Immature natural killer cell (primary cell): ENCODE measurements at regions not wholly inside any gene's neighbourhood (a gene's known extent, or its start where the extent isn't known, plus 50 kb on each side); places are given as distances from the start of the nearest gene placed in this dataset.
A peak's percentile ranks its signal among the peaks of the same experiment; 100 is the strongest.

ENCODE experiments used
- DNase-seq, 3 donors: peaks; one replicate each; pipeline ENCODE4 v3.0.0; 2022; ENCODE audit warnings: mixed read lengths in 1 of 3
- H3K27ac Mint-ChIP-seq, 6 donors: one replicate each; pipeline ENCODE4 v1.8.0; 2020; ENCODE audit warnings: mixed read lengths in 6 of 6, mild to moderate bottlenecking in 5 of 6, inconsistent platforms in 4 of 6, moderate library complexity in 3 of 6
- H3K27me3 Mint-ChIP-seq, 3 donors: one replicate each; pipeline ENCODE4 v1.8.0; 2020 to 2021; ENCODE audit warnings: low read depth in 3 of 3, mild to moderate bottlenecking in 3 of 3, mixed read lengths in 3 of 3, moderate library complexity in 3 of 3, inconsistent platforms in 1 of 3
- H3K36me3 Mint-ChIP-seq, 3 donors: one replicate each; pipeline ENCODE4 v1.8.0; 2020; ENCODE audit warnings: mixed read lengths in 3 of 3, inconsistent platforms in 2 of 3, mild to moderate bottlenecking in 2 of 3
- H3K4me1 Mint-ChIP-seq, 2 donors: one replicate each; pipeline ENCODE4 v1.8.0; 2020; ENCODE audit warnings: inconsistent platforms in 2 of 2, mild to moderate bottlenecking in 2 of 2, mixed read lengths in 2 of 2, moderate library complexity in 1 of 2
- H3K4me3 Mint-ChIP-seq, 5 donors: one replicate each; pipeline ENCODE4 v1.8.0; 2020; ENCODE audit warnings: mild to moderate bottlenecking in 5 of 5, mixed read lengths in 5 of 5, inconsistent platforms in 3 of 5, moderate library complexity in 3 of 5
- H3K9me3 Mint-ChIP-seq, 6 donors: one replicate each; pipeline ENCODE4 v1.8.0; 2020; ENCODE audit warnings: mild to moderate bottlenecking in 6 of 6, mixed read lengths in 6 of 6, inconsistent platforms in 4 of 6, moderate library complexity in 3 of 6

- Mint-ChIP-seq H3K27me3 (no peaks in the 10 kb centered on the region), H3K4me1 (peaks cover 79 to 94% of the 10 kb centered on the region in 2 donors), H3K4me3 (no peak overlapping the region), H3K9me3 (no peaks in the 10 kb centered on the region), H3K36me3 (no peaks in the 10 kb centered on the region), H3K27ac (peak overlapping the region in 2 of 6 donors; percentile 10 to 63)
- DNase-seq = no peak
These were observed 49.7 kb downstream of the KLF12 start for GRCh38 chr13:74084375-74084935.

- DNase-seq = no peak
- H3K4me1 Mint-ChIP-seq = peaks cover 70 to 92% of the 10 kb centered on the region in 2 donors
- peak overlapping the region in 2 of 6 donors; percentile 29 to 51 for H3K27ac Mint-ChIP-seq
- H3K36me3 Mint-ChIP-seq = peaks cover 0 to 6% (median 4%) of the 10 kb centered on the region in 3 donors
- no peaks in the 10 kb centered on the region for H3K27me3 Mint-ChIP-seq
- no peaks in the 10 kb centered on the region for H3K9me3 Mint-ChIP-seq
- H3K4me3 Mint-ChIP-seq = no peak overlapping the region
These were observed 51.5 kb downstream of the KLF12 start for GRCh38 chr13:74082741-74083160.

GRCh38 chr13:74080762-74081161 is 53.4 kb downstream of the KLF12 start:
- H3K36me3 Mint-ChIP-seq = peaks cover 0 to 6% (median 4%) of the 10 kb centered on the region in 3 donors
- peaks cover 66 to 95% of the 10 kb centered on the region in 2 donors for H3K4me1 Mint-ChIP-seq
- no peaks in the 10 kb centered on the region for H3K27me3 Mint-ChIP-seq
- no peak for DNase-seq
- H3K4me3 Mint-ChIP-seq = peak overlapping the region in 1 of 5 donors; percentile 6
- H3K9me3 Mint-ChIP-seq = no peaks in the 10 kb centered on the region
- peak overlapping the region in 3 of 6 donors; percentile 24 to 66 (median 41) for H3K27ac Mint-ChIP-seq

GRCh38 chr13:74077792-74078191 is 56.4 kb downstream of the KLF12 start:
- Mint-ChIP-seq H3K4me3 (peak overlapping the region in 1 of 5 donors; percentile 26), H3K27me3 (no peaks in the 10 kb centered on the region), H3K36me3 (peaks cover 3 to 6% (median 4%) of the 10 kb centered on the region in 3 donors), H3K27ac (peak overlapping the region in 2 of 6 donors; percentile 3 to 18), H3K9me3 (no peaks in the 10 kb centered on the region), H3K4me1 (peaks cover 70 to 97% of the 10 kb centered on the region in 2 donors)
- DNase-seq = no peak

- Mint-ChIP-seq H3K4me1 (peaks cover 66 to 95% of the 10 kb centered on the region in 2 donors), H3K9me3 (no peaks in the 10 kb centered on the region), H3K27me3 (no peaks in the 10 kb centered on the region), H3K36me3 (peaks cover 4 to 6% (median 4%) of the 10 kb centered on the region in 3 donors), H3K4me3 (no peak overlapping the region), H3K27ac (peak overlapping the region in 1 of 6 donors; percentile 31)
- no peak for DNase-seq
These were observed 56.8 kb downstream of the KLF12 start for GRCh38 chr13:74077375-74077774.

GRCh38 chr13:74074723-74075122 is 59.5 kb downstream of the KLF12 start:
- H3K9me3 Mint-ChIP-seq = no peaks in the 10 kb centered on the region

GRCh38 chr13:74073274-74073673 is 60.9 kb downstream of the KLF12 start:
- Mint-ChIP-seq H3K9me3 (no peaks in the 10 kb centered on the region), H3K4me3 (no peak overlapping the region), H3K4me1 (peaks cover 72 to 90% of the 10 kb centered on the region in 2 donors), H3K27ac (no peak overlapping the region), H3K36me3 (peaks cover 0 to 8% (median 0%) of the 10 kb centered on the region in 3 donors), H3K27me3 (no peaks in the 10 kb centered on the region)
- no peak for DNase-seq

More at GRCh38 chr13:74074723-74075122, 59.5 kb downstream of the KLF12 start:
- DNase-seq = no peak
- Mint-ChIP-seq H3K27me3 (no peaks in the 10 kb centered on the region), H3K27ac (peak overlapping the region in 2 of 6 donors; percentile 30), H3K4me3 (peak overlapping the region in 2 of 5 donors; percentile 36 to 39), H3K36me3 (peaks cover 4 to 6% (median 4%) of the 10 kb centered on the region in 3 donors), H3K4me1 (peaks cover 67 to 90% of the 10 kb centered on the region in 2 donors)

GRCh38 chr13:74070513-74070912 is 63.7 kb downstream of the KLF12 start:
- Mint-ChIP-seq H3K27me3 (no peaks in the 10 kb centered on the region), H3K27ac (peak overlapping the region; percentile 43 to 85 (median 77)), H3K9me3 (no peaks in the 10 kb centered on the region), H3K36me3 (peaks cover 0 to 8% (median 0%) of the 10 kb centered on the region in 3 donors), H3K4me1 (peaks cover 71 to 85% of the 10 kb centered on the region in 2 donors), H3K4me3 (peak overlapping the region; percentile 38 to 75 (median 69))
- DNase-seq = no peak

GRCh38 chr13:74070065-74070464 is 64.1 kb downstream of the KLF12 start:
- DNase-seq = peak; percentile 17 to 22 (median 20)
- peaks cover 71 to 85% of the 10 kb centered on the region in 2 donors for H3K4me1 Mint-ChIP-seq
- no peaks in the 10 kb centered on the region for H3K27me3 Mint-ChIP-seq
- H3K36me3 Mint-ChIP-seq = peaks cover 0 to 8% (median 0%) of the 10 kb centered on the region in 3 donors
- H3K4me3 Mint-ChIP-seq = peak overlapping the region; percentile 38 to 75 (median 69)
- no peaks in the 10 kb centered on the region for H3K9me3 Mint-ChIP-seq
- peak overlapping the region; percentile 43 to 85 (median 77) for H3K27ac Mint-ChIP-seq

- H3K4me3 Mint-ChIP-seq = no peak overlapping the region
- H3K27ac Mint-ChIP-seq = peak overlapping the region in 2 of 6 donors; percentile 62 to 74
- no peaks in the 10 kb centered on the region for H3K27me3 Mint-ChIP-seq
- no peak for DNase-seq
- H3K9me3 Mint-ChIP-seq = no peaks in the 10 kb centered on the region
- H3K36me3 Mint-ChIP-seq = peaks cover 0 to 8% (median 0%) of the 10 kb centered on the region in 3 donors
- peaks cover 70 to 85% of the 10 kb centered on the region in 2 donors for H3K4me1 Mint-ChIP-seq
These were observed 65.7 kb downstream of the KLF12 start for GRCh38 chr13:74068471-74068870.

- Mint-ChIP-seq H3K4me1 (peaks cover 73 to 85% of the 10 kb centered on the region in 2 donors), H3K4me3 (no peak overlapping the region), H3K9me3 (no peaks in the 10 kb centered on the region), H3K27ac (peak overlapping the region in 2 of 6 donors; percentile 24 to 65), H3K27me3 (no peaks in the 10 kb centered on the region), H3K36me3 (peaks cover 0 to 5% (median 0%) of the 10 kb centered on the region in 3 donors)
- no peak for DNase-seq
These were observed 66.4 kb downstream of the KLF12 start for GRCh38 chr13:74067818-74068217.

GRCh38 chr13:74066937-74067336 is 67.3 kb downstream of the KLF12 start:
- DNase-seq = no peak
- no peak overlapping the region for H3K27ac Mint-ChIP-seq
- H3K27me3 Mint-ChIP-seq = no peaks in the 10 kb centered on the region
- H3K4me1 Mint-ChIP-seq = peaks cover 82 to 91% of the 10 kb centered on the region in 2 donors
- H3K36me3 Mint-ChIP-seq = peaks cover 0 to 5% (median 0%) of the 10 kb centered on the region in 3 donors
- H3K4me3 Mint-ChIP-seq = no peak overlapping the region
- H3K9me3 Mint-ChIP-seq = no peaks in the 10 kb centered on the region

- H3K4me1 Mint-ChIP-seq = peaks cover 84 to 93% of the 10 kb centered on the region in 2 donors
- H3K27ac Mint-ChIP-seq = peak overlapping the region; percentile 0 to 87 (median 60)
- H3K9me3 Mint-ChIP-seq = no peaks in the 10 kb centered on the region
- H3K27me3 Mint-ChIP-seq = no peaks in the 10 kb centered on the region
- peaks cover 0 to 11% (median 4%) of the 10 kb centered on the region in 3 donors for H3K36me3 Mint-ChIP-seq
- peak overlapping the region in 2 of 5 donors; percentile 2 to 30 for H3K4me3 Mint-ChIP-seq
- DNase-seq = no peak
These were observed 69.3 kb downstream of the KLF12 start for GRCh38 chr13:74064805-74065312.

GRCh38 chr13:74063533-74064100 is 70.6 kb downstream of the KLF12 start:
- peak overlapping the region; percentile 71 to 93 (median 86) for H3K27ac Mint-ChIP-seq
- no peaks in the 10 kb centered on the region for H3K9me3 Mint-ChIP-seq
- peaks cover 84 to 93% of the 10 kb centered on the region in 2 donors for H3K4me1 Mint-ChIP-seq
- no peak for DNase-seq
- peak overlapping the region; percentile 67 to 85 (median 70) for H3K4me3 Mint-ChIP-seq
- peaks cover 0 to 2% (median 0%) of the 10 kb centered on the region in 3 donors for H3K27me3 Mint-ChIP-seq
- peaks cover 0 to 8% (median 7%) of the 10 kb centered on the region in 3 donors for H3K36me3 Mint-ChIP-seq
